MG63 (cell line): ENCODE measurements at regions not wholly inside any gene's neighbourhood (a gene's known extent, or its start where the extent isn't known, plus 50 kb on each side); places are given as distances from the start of the nearest gene placed in this dataset.
A peak's percentile ranks its signal among the peaks of the same experiment; 100 is the strongest.
"Not testable (repeated sequence)": the region's sequence is repeated elsewhere in the genome, so short reads cannot be mapped to it uniquely, and the experiment has no call there.

Source experiments
- DNase-seq: peaks from one replicate; pipeline ENCODE4 v3.0.0-alpha.2; 2020
- H3K27me3 ChIP-seq: fragments of 250-450 bp; sonication (Bioruptor Pico); 2 replicates; pipeline ENCODE4 v1.5.1; 2020; ENCODE audit warnings: mild to moderate bottlenecking, moderate library complexity
- H3K36me3 ChIP-seq: fragments of 250-450 bp; sonication (Bioruptor Pico); 2 replicates; pipeline ENCODE4 v1.5.1; 2020; ENCODE audit warnings: mild to moderate bottlenecking, moderate library complexity
- H3K4me3 ChIP-seq: fragments of 250-450 bp; sonication (Bioruptor Pico); 2 replicates; pipeline ENCODE4 v1.5.1; 2020; ENCODE audit warnings: mild to moderate bottlenecking, moderate library complexity
- H3K9me3 ChIP-seq: fragments of 250-450 bp; sonication (Bioruptor Pico); 2 replicates; pipeline ENCODE4 v1.5.1; 2020; ENCODE audit warnings: mild to moderate bottlenecking, moderate library complexity

DNA sequence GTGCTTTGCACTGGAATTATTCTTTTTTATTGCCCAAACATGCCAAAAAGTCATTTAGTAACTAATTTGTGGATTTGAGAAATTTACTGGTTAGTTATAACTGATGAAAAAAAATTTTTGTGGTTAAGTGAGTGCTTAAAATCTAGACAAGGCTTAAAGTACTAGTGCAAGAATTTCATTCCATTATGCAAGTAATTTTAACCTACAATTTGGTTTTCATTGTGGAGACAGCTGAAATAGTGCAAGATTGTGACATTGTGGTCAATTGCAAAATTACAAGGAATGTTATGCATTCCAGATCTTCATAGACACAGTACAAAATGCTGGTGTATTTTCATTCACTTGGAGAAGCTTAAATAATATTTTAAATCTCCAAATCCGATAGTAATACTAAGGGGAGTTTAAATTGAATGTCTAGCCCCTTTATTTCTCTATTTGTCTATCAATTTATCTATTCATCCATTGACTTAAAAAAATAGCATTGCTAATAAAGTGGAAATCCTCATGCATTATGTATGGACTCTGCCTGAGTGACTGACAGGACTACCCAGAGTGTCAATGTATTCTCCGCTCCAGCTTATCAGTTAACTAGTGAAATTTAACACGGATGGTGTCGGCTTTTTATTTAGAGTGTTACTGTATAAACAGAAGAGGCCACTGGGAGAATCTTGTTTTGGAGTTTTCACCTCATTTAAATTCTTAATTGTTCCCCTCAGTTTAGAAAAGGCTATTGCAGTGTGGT, 125.9 kb downstream of the ALX1 start:
- Histone ChIP-seq H3K9me3 (no peaks in the 10 kb centered on the region), H3K4me3 (no peak overlapping the region), H3K36me3 (no peaks in the 10 kb centered on the region), H3K27me3 (peaks cover 6% of the 10 kb centered on the region)
- no peak for DNase-seq

DNA sequence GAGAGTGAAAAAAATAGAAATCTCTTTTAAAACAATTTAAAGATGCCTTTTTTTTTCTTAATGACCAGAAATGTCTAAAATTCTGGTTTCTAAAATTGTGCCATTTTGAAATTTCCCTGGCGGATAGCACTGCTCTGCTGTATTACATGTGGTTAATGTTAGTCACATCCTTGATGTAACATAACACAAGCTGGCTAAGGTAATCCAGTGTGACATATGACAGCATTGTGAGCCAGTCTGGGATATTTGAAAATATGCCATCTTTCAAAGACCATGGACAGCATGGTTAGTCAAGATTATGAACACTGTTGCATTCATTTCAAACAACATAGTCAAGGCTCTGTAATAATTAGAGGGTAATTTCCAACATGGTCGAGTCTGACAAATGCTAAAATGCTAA, 133.2 kb downstream of the ALX1 start:
- DNase-seq, result no peak
- Histone ChIP-seq H3K27me3 (no peaks in the 10 kb centered on the region; the same call in none of the 2 replicates), H3K36me3 (no peaks in the 10 kb centered on the region), H3K4me3 (no peak overlapping the region), H3K9me3 (no peaks in the 10 kb centered on the region)

DNA sequence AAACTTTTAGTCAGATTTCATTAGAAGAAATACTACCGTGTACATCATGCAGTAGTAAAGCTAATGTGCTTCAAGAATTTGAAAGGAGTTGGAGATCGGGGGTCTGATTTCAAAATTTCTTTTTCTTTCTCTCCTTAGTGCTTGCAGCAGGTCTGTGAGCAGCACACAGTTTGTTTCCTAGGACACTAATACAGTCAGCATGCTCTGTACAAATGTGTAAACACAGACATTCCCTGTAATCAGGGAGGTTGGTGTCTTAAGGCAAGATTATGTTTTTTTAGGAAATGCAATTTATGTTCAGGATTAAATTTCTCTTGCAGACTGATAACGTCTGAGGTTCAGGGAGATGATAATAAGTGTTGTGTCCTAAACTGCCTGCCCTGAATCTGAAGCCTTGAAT, 142.7 kb downstream of the ALX1 start:
- no peak overlapping the region for H3K4me3 ChIP-seq
- H3K27me3 ChIP-seq, result peaks cover 9% of the 10 kb centered on the region
- H3K9me3 ChIP-seq, result no peaks in the 10 kb centered on the region
- H3K36me3 ChIP-seq, result no peaks in the 10 kb centered on the region
- DNase-seq, result no peak

DNA sequence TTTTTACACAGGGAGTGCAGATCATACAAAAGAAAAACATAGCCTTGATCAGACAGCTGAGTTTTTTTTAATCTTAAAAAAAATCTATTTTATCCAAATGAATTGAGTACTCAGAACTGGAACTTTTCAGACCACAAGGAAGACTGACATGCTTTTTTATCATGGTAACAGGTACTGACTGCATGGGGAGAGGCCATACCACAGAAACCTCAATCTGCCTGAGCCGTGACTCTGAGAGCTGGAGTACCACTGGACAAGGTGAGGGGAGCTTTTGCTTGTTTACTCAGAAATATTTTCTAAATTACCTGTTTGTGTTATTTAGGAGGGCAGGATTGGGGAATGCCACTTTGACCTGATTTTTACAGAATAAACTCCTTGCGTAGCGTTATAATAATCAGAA, 143.9 kb downstream of the ALX1 start:
- Histone ChIP-seq H3K9me3 (no peaks in the 10 kb centered on the region), H3K27me3 (peaks cover 9% of the 10 kb centered on the region), H3K36me3 (no peaks in the 10 kb centered on the region), H3K4me3 (no peak overlapping the region)
- DNase-seq, result no peak

DNA sequence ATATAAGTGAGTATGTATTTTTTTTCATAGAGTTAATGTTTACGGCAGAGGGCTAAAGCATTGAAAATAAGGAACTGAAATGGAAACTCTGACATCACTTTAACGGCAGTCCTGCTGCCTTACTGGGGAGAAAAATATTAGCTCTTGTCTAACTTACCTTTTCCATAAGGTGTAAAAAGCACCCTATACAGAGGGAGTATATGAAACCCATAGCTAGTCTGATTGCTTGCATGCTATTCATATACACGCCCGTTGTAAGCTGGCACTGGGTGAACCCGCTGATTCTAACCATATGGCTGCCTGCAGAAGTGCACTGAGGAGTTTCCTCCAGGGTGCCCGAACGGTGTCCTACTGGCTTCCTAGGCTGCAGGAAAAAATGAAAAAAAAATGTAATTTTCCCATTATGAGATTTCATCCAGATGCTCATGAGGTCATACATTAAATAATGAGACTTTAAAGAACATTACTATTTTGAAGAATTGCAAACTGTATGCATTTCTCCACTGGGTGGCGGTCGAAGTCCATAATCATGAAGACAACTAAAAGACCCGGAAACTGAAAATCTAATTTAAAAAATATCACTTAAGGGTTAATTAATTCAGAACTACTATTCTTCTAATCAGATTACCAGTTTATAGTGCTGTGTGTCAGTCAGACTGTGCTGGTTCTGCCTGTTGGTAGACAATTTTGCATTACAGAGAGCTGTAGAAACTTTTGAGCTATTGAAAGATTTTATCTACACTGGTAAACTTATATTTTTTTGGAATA, 144.7 kb downstream of the ALX1 start:
- peak; percentile 10 for DNase-seq
- Histone ChIP-seq H3K4me3 (no peak overlapping the region), H3K27me3 (peaks cover 9% of the 10 kb centered on the region), H3K36me3 (no peaks in the 10 kb centered on the region), H3K9me3 (no peaks in the 10 kb centered on the region)

DNA sequence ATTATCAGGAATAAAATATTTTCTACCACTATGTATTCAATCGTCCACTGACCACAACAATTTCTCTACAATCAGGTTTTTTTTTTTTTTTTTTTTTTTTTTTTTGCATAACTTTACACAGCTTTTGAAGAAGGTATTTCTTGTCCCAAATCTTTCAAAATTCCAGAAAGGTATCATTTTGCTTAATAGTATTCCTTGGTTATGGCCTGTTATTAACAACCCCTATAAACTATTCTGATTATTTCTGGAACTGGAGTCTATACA, 145.3 kb downstream of the ALX1 start:
- no peak for DNase-seq
- no peak overlapping the region for H3K4me3 ChIP-seq
- peaks cover 9% of the 10 kb centered on the region for H3K27me3 ChIP-seq
- no peaks in the 10 kb centered on the region for H3K9me3 ChIP-seq
- no peaks in the 10 kb centered on the region for H3K36me3 ChIP-seq

DNA sequence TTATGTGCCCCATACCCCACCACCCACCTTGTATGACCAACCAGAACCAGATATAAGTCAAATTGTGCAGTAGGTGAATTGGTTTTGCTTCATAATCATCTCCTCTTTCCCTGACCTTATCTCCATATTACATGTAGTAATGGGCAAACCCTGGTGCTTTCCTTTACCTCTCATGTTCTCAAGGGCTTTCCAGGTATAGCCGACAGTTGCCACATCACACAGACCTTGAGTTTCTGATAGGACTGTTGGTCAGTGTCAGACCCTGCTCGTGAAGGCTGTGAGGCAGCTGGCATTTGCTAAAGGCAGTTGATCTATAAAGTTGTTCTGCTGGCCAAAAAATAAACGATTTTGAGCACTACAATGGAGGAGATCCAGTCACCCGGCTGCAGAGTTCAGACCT, 145.9 kb downstream of the ALX1 start:
- H3K4me3 ChIP-seq, result no peak overlapping the region
- no peaks in the 10 kb centered on the region for H3K9me3 ChIP-seq
- peaks cover 9% of the 10 kb centered on the region for H3K27me3 ChIP-seq
- no peaks in the 10 kb centered on the region for H3K36me3 ChIP-seq
- DNase-seq, result no peak

DNA sequence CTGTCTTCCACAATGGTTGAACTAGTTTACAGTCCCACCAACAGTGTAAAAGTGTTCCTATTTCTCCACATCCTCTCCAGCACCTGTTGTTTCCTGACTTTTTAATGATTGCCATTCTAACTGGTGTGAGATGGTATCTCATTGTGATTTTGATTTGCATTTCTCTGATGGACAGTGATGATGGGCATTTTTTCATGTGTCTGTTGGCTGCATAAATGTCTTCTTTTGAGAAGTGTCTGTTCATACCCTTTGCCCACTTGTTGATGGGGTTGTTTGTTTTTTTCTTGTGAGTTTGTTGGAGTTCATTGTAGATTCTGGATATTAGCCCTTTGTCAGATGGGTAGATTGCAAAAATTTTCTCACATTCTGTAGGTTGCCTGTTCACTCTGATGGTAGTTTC, 153.1 kb downstream of the ALX1 start:
- not testable (repeated sequence) for H3K27me3 ChIP-seq, H3K9me3 ChIP-seq, H3K36me3 ChIP-seq, H3K4me3 ChIP-seq, DNase-seq

DNA sequence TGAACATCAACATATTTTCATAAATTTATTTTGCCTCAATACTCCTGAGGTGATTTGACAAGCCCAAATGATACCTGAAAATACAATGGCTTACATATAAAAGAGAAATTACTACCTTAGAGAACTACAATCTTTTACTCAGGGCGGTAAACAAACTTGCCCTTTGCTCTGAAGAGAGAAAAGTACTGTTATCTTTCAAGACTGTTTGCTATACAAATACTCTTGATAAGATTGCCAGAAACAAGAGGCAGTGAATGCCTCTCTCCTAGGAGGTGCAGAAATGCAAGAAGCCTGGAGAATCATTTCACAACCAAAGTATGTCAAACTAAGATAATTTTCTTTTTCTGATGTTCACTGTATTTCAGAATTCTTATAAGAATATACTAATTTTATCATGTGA, 160.3 kb downstream of the ALX1 start:
- Histone ChIP-seq H3K9me3 (no peaks in the 10 kb centered on the region), H3K4me3 (no peak overlapping the region), H3K27me3 (peaks cover 2% of the 10 kb centered on the region; the same call in 1 of the 2 replicates), H3K36me3 (no peaks in the 10 kb centered on the region)
- DNase-seq, result no peak

DNA sequence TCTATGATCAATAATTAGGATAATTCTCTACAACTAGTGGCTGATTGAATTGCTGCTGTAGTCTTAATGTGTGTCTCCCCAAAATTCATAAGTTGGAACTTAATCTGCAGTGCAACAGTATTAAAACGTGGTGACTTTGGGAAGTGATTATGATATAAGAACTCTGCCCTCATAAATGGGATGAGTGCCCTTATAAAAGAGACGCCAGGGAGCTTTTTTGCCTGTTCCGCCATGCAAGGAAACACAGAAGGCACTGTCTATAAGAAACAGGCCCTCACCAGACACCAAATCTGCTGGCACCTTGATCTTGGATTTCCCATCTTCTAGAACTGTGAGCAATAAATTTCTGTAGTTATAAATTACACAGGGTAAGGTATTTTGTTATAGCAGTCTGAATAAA, 161.0 kb downstream of the ALX1 start:
- Histone ChIP-seq H3K4me3 (no peak overlapping the region), H3K9me3 (no peaks in the 10 kb centered on the region), H3K27me3 (peaks cover 2% of the 10 kb centered on the region; the same call in 1 of the 2 replicates), H3K36me3 (no peaks in the 10 kb centered on the region)
- no peak for DNase-seq

DNA sequence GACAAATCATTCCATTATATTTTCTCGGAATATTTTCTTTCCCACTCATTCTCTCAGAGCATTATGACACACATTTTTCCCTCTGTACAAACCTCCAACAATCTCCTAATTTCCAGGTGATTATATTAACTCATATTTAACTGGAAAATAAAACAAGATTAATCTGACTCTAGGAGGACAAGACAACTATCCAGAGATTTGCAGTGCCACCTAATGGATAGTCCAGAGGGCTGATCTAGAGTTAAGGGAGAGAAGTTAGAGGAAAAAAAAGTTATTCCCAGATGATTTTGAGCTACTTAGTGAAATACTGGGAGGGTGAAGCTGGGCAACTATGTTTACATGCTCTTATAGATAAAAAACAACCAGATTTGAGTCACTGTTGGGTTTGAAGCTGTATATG, 161.7 kb downstream of the ALX1 start:
- H3K4me3 ChIP-seq, result no peak overlapping the region
- H3K36me3 ChIP-seq, result no peaks in the 10 kb centered on the region
- no peaks in the 10 kb centered on the region for H3K9me3 ChIP-seq
- H3K27me3 ChIP-seq, result peaks cover 2% of the 10 kb centered on the region; the same call in 1 of the 2 replicates
- DNase-seq, result no peak

DNA sequence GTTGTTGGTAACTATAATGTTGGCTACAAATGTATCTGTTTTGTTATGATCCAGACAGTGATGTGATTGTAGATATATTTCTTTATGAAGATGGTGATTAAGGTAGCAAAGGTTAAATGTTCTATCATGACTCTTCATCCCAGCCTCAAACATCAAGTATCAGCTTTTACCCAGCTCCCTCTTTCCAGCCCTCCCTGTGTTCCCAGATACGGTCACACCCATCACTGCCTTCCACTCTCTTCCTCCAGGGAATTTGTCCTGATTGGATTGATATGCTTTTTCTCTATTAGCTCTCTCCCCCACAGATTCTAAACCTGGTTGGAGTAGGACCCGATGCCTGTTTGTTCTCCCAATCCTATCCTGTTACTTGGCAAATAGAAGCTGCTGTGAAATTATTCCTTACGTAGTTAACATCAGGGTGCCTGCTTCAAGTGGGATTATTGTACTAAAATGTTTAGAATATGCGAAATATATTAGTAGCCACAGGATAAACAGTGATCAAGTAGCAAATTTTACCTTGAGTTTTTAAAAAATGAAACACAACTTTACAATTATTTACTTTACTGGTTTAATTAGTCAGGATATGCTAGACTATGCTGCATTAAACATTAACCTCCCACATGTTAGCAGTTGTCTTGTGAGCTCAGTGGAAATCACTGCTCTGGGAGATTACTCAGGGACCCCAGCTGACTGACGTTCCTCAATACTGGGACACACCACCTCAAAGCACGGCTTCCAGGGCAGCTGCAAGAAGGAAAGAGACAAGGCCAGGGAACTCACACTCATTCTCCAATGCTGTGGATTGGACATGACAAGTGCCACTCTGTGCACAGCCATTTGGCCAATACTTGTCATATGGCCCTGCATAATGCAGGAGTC, 165.3 kb downstream of the ALX1 start:
- no peak for DNase-seq
- no peaks in the 10 kb centered on the region for H3K9me3 ChIP-seq
- no peak overlapping the region for H3K4me3 ChIP-seq
- peaks cover 2% of the 10 kb centered on the region; the same call in 1 of the 2 replicates for H3K27me3 ChIP-seq
- no peaks in the 10 kb centered on the region for H3K36me3 ChIP-seq

DNA sequence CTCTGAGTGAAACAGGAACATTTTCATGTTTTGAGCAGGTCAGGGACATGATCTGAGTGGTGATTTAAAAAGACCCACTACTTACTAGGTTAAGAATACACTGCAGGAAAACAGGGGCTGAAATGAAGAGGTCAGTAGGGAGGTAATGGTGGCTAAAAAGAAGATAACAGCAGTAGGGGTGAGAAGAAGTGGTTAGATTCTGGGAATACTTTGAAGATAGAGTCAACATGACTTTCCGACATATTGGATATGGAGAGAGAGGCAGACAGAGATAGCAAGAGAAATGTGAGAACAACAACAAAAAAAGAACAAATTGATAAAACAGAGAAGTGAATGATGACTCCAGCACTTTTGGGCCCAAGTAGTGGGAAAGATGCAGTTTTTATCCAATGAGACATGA, 168.0 kb downstream of the ALX1 start:
- no peak overlapping the region for H3K4me3 ChIP-seq
- no peak for DNase-seq
- H3K9me3 ChIP-seq, result no peaks in the 10 kb centered on the region
- no peaks in the 10 kb centered on the region for H3K36me3 ChIP-seq
- peaks cover 2% of the 10 kb centered on the region; the same call in 1 of the 2 replicates for H3K27me3 ChIP-seq

DNA sequence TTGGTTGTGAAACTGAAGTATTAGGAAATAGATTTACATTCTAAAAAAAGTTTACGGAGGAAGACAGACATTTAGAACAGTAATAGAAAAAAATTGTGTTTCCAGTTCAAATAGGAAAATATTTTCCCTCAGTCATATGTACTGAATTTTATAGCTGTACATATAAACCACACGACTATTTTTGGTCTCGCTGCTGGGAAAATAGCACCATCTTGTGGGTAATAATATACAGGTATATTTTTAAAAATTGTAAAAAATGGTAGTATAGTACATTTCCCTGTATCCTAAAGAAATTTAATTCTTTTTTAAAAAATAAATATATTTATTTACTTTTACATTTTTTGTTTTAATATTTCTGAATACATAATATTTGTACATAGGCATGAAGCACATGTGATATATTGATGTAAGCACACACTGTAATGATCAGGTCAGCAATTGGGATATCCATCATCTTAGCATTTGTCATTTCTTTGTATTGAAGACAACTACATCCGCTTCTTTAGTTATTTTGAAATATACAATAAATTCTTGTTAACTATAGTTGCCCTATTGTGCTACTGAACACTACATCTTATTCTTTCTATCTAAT, 168.6 kb downstream of the ALX1 start:
- no peak overlapping the region for H3K4me3 ChIP-seq
- DNase-seq, result no peak
- no peaks in the 10 kb centered on the region for H3K36me3 ChIP-seq
- peaks cover 2% of the 10 kb centered on the region; the same call in 1 of the 2 replicates for H3K27me3 ChIP-seq
- H3K9me3 ChIP-seq, result no peaks in the 10 kb centered on the region

DNA sequence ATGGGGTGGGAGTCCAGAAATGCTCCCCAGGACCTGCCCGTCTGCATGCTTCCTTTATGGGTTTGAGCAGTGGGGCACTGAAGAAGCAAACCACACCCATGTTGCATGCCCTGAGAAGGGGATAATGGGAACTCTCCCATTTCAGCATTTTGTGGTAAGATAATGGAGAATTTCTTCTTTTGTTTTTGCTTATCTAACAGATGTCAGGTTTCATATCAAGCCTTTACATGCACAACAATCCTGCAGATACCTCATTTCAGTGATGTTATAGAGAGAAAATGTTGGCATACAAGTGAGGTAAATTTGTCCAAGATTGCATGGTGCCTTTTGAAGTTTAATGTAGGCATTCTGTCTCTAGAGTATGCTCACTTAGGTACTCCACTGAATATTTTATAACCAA, 177.0 kb downstream of the ALX1 start:
- no peak for DNase-seq
- no peak overlapping the region for H3K4me3 ChIP-seq
- H3K36me3 ChIP-seq, result no peaks in the 10 kb centered on the region
- no peaks in the 10 kb centered on the region; the same call in 1 of the 2 replicates for H3K27me3 ChIP-seq
- H3K9me3 ChIP-seq, result no peaks in the 10 kb centered on the region

DNA sequence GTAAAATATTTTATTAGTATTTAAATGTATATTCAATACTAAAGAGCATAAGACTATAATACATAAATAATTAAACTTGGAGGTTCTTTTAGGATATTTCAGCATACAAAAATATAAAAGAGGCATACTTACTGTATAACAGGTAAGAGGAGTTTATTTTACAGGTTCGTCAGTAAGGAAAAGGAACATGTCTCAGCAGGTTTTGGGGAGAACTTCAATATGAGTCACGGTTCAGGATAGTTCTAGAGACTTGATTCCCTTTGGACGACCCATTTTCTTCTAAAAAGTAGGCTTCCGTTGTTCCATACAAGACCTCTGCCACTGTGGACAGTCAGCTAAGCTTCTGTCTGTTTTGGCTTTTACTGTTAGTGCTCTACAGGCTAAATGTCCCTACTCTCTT, 181.1 kb downstream of the ALX1 start:
- DNase-seq, result no peak
- H3K4me3 ChIP-seq, result no peak overlapping the region
- H3K9me3 ChIP-seq, result no peaks in the 10 kb centered on the region
- H3K27me3 ChIP-seq, result no peaks in the 10 kb centered on the region; the same call in 1 of the 2 replicates
- H3K36me3 ChIP-seq, result no peaks in the 10 kb centered on the region

DNA sequence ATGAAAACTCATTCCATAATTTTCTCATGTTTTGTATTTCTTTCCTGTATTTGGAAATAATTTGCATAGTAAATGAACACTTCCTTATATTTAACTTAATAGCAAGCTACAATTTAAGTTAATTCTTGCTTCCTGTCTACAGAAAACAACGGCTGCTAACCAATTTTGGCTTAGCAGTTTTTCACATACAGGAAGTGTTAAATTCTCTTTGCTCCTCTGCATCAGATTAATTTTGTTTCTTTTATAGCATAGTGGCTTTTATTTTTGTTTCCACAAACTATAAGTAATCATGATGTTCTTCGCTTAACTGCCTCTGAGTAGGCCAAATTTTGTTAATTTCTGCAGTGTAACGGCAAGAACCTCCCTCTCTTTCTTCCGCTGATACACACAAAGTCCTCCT, 182.9 kb downstream of the ALX1 start:
- DNase-seq, result no peak
- H3K36me3 ChIP-seq, result no peaks in the 10 kb centered on the region
- H3K27me3 ChIP-seq, result no peaks in the 10 kb centered on the region; the same call in 1 of the 2 replicates
- no peak overlapping the region for H3K4me3 ChIP-seq
- no peaks in the 10 kb centered on the region for H3K9me3 ChIP-seq
